ENCODE measurements at regions not wholly inside any gene's neighbourhood (a gene's known extent, or its start where the extent isn't known, plus 50 kb on each side); places are given as distances from the start of the nearest gene placed in this dataset.

GRCh38 chr12:107318806-107319532 lies 225.6 kb upstream of the CRY1 start:
- DNase-seq (ENCODE audit: extremely low read depth, low read depth, low spot score) = no peak

GRCh38 chr12:107319533-107320032 lies 226.2 kb upstream of the CRY1 start:
- no peak for DNase-seq (ENCODE audit: extremely low read depth, low read depth, low spot score)

DNA sequence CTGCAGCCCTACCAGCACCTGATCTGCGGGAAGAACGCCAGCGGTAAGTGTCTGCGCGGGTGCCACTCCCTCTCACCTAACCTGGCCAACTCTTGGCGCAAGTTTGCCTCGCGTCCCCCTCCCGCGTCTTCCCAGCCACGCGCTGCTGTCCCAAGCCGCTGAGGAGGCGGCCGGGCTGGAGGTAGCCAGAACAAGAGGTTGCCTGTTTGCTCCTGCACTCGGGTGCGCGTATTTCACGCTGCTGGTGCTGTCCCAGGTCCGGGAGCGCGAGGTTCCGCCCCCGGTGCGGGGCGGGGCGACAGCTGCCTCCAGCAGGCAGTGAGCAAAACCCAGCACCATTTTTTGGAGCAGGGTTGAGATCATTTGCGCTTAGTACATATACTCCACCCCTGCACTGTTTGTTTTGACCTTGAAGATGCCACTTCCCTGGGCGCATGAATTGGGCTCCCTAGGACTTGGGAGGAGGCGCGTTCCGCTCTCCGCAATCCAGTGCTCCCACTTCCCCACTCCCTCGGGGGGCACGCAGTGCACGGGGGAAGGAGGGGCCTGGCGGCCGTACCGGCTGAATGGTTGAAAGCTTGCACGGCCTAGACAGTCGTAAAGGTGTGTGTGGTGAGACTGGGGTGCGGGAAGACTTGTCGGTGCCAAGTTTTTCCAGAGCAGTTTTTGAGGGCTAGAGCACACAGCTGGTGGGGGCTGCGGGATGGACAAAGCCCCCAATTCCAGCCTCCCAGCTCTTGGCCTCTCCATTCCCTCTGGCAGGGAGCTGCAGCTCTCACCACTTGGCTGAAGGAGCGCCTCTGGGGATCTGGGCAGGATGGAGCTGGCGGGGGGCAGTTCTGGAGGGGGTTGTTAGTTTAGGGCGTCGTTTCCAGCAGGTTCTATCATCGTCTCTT lies 226.9 kb upstream of the CRY1 start:
- DNase-seq (ENCODE audit: extremely low read depth, low read depth, low spot score) = no peak

DNA sequence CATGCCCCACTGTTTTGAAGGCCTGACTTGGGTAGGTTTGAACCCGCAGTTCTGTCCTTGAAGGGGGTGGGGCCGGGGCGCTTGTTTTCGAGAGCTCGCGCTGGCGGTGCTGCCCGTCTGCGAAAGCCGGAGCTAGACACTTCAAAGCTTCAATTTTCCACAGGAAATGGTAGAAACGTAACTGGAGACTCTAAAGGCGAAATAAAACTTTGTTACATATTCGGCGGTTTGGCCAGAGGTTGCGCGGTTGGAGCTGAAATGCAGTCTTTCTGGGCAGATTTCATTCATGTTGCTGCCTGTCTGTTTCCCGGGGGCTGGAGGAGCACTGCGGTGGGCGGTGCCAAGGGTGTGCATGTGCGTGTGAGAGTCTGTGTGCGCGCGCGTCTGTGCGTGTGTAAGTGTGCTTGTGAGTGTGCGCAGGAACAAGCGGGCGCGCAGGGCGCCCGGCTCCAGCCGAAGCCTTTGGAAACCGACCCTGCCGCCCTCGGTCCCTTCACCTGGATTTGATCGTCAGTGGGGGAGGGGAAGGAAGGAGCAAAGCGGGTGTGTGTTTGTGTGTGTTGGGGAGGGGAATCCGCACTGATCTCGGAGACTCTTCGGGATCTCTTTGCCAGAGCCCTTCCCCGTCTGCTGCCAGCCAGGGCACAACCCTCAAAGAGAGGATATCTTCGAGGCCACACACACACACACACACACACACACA lies 227.7 kb upstream of the CRY1 start:
- no peak for DNase-seq (ENCODE audit: extremely low read depth, low read depth, low spot score)

DNA sequence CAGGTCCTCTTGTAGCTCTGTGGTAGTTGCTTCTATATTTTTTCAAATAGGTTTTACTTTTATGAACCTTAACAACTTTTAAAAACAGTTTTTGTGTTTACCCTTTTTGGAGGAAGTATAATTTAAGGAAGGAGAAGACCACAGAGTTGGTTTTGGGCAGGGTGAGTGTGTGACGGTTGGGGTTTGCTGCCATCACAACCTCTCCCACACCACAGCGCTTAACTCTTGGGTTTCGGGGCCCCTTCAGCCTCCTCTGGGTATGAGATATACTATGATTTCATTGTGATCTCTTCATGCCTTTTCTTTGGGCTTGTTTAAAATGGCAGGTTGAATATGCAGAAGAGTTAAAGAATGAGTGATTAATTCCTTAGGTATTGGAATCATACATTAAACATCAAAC lies 228.7 kb upstream of the CRY1 start:
- no peak for DNase-seq (ENCODE audit: extremely low read depth, low read depth, low spot score)

GRCh38 chr12:107325075-107325608 lies 231.8 kb upstream of the CRY1 start:
- DNase-seq (ENCODE audit: extremely low read depth, low read depth, low spot score) = no peak

- no peak for DNase-seq (ENCODE audit: extremely low read depth, low read depth, low spot score)
These were observed 232.9 kb upstream of the CRY1 start for GRCh38 chr12:107326237-107326636.

GRCh38 chr12:107327651-107328182 lies 234.4 kb upstream of the CRY1 start:
- no peak for DNase-seq (ENCODE audit: extremely low read depth, low read depth, low spot score)

DNA sequence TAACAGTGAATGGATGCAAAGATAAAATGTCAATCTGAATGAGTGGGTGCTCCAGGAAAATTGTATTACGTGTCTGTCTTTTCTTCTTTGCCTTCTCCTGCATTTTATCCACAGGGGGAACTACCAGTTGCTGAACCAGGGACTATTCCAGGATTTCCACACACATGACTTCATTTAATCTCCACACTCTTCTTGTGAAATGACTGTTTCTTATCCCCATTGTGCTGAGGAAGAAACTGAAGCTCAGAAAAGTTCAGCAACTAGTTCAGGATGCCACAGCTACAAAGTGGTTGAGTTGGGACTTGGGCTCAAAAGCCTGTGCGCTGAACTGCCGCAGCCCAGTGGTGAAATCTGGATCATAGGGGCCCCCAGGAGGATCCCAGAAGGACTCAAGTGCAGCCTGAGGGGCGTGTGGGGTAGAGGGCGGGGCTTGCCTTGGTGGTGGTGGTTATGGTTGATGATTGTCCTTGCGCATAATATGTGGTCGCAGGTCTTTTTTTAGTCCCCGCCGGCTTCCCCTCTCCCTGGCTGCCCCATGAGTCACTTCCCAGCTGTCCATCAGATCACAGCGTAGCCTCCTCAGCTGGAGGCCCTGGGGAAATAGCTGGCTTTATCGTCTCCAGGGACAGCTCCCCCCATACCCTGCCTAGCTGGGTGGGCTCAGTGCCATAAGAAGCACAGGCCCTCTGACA lies 235.2 kb upstream of the CRY1 start:
- DNase-seq (ENCODE audit: extremely low read depth, low read depth, low spot score) = no peak

DNA sequence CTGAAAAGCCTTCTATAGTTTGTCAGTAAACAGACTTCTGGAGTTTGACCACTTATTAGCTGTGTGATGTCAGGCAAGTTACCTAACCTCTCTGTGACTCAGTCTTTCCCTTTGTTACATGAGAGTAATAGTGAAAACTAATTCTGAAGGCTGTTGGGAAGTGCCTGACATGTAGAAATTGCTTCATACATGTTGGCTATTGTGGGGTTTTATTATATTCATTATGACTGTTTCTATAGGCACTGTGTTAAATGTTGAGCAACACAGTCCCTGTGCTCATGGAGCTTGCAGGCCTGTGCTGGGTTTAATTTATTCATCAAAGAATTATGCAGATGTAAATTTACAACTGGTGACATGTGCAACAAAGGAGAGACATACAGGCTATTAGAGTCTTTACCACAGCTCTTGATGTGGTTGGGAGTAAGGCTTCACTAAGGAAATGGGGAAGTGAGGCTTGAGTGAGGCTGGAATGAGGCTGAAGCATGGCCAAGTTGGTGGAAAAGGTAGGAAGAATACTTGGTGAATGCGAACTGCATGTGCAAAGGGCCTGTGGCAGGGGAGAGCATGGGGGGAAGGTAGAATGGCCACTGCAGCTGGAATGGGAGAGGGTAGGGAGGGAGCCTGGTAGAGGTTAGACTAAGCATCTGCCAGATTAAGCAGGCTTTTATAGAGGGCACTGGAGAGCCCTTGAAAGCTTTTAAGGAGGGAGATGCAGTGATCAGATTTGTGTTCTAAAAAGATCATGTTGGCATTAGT lies 236.4 kb upstream of the CRY1 start:
- DNase-seq (ENCODE audit: extremely low read depth, low read depth, low spot score) = no peak

DNA sequence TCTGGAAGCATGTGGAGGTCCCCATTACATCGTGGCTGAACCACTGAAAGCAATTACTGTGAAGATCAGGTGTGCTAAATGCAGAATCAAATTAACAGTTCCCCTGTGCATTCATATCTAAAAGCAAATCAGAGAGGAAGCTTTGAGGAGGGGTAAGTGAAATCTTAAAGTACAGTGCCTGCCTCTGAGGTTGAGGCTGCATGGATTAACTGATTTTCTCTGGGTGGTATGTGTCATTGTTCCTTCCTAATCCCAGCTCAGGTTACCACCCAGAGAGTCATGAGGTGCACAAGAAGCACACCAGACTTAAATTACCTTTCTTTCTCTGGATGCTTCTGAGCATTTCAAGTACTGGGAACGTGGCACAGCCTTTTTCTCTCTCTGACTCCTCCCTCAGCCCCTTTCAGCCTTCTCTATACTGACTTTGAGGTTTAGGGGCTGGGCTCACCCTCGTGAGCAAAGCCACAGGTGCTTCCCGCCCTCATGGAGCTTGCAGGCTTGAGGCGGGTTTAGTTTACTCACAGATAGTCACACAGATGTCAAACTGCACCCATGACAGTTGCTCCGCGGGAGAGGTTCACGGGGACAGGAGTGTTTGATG lies 237.6 kb upstream of the CRY1 start:
- DNase-seq (ENCODE audit: extremely low read depth, low read depth, low spot score) = no peak

DNA sequence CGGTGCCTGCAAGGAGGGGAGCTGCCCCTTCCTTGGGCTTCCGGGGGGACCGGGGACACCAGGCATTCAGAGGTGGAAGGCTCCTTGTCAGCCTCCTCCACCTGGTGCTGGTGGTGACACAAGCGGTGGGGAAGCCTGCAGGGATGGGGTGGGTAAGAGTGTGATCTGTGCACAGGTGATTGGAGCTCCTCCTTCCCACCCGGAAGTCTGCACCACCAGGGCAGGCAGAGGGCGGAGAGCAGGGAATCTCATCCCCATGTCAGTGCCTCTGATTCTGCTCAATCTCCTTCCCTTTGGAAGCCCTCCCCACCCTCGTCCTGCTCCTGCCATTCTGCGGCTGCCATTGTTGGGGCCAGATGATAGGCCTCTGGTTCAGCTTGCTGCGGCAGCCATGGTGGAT lies 238.1 kb upstream of the CRY1 start:
- no peak for DNase-seq (ENCODE audit: extremely low read depth, low read depth, low spot score)

DNA sequence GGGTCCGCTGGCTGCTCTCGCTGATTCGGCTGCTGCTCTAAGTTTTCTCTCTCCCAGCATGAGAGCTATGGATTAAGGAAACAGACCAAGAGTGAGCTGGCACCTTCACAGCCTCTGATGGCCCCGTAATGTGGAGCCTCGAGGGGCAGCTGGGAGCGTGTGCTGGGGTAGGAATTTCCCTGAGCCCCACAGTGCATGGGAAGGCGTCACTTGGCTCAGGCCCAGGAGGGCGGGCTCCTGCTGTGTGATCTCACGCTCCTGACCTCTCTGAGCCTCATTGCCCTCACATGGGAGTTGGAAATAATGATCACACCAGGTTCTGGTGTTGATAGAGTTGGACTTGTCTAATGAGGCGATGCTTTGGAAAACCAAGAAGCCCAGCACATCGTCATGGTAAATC lies 238.6 kb upstream of the CRY1 start:
- no peak for DNase-seq (ENCODE audit: extremely low read depth, low read depth, low spot score)

DNA sequence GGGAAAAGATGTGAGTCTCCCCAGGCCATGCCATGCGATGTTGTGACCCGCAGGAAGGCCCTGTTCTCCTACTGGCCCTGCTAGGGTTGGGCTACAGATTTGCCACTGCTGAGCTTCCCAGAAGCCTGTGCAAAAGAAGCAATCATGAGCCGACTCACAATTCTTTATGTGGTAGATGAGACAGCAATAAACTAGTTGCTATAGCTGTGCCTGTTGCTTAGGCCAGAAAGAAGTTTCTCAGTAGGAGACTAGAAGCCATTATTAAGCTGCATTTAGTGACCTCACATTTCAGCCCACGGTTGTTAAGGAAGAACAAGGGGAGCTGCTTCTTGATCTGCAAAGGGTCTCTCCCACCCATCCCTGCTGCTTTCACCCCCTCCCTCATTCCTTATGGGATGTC lies 239.4 kb upstream of the CRY1 start:
- DNase-seq (ENCODE audit: extremely low read depth, low read depth, low spot score) = no peak

DNA sequence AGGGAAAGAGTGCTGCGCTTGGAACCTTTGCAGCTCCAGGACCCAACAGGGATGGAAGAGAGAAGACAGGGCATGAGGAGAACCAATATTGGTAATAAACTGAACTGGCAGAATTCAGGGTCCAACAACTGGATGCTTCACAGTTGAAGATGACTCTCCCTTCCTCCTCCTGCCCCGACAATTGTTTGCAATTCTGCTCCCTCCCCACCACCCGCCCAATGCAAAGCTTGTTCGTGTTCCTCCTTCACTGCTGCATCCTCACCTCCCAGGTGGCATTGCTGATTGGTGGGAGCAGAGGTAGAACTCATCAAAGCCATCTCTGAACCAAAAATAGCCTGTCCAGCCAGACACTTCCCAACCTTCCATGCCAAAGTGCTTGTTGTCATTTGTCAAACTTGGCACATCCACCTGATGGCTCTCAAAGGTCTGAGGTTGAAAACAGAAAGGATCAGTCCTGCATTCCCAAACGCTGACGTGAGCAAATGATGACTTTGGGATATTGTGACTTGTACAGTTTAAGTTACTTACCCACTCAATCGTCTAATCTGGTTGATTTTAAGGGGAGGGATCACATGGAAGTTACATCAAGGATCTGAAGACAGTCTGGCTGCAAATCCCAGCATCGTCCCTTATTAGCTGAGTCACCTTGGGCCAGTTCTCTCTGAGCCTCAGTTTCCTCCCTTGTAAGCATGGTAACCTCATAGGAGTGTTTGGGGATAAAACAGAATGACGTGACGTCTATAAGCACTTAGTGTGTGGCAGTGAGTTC lies 242.6 kb upstream of the CRY1 start:
- no peak for DNase-seq (ENCODE audit: extremely low read depth, low read depth, low spot score)

GRCh38 chr12:107336695-107337094 lies 243.3 kb upstream of the CRY1 start:
- no peak for DNase-seq (ENCODE audit: extremely low read depth, low read depth, low spot score)

DNA sequence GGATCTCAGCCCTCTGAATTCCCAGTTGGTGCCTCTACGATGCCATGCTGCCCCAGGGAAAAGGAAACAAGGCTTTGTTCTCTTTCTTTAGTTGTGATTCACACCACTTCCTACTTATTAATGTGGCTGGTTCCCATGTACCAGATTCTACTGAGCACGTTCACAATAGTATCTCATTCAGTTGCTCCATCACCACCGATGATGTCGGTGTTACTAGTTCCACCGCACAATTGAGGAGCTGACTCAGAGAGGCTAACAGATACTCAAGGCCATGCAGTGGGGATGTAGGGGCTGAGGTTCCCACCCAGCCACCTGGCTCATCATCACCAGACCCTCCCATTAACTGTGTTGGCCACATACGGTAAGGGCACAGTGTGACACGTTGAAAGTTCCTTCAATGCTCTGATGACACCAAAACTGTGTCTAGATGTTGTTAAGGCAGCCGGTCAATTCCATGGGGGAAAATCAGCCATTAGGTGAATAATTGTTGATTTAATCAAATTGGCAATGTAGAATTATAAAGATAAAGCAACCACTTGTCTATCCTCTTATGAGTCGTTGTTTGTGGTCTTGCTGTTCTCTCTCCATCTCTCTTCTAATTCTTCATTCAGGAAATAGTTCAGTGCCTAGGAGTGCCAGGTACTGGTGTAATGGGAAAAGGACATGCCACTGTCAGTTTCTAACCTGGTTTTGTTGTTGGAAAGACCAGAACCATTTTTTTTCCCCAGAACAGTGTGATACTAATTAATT lies 244.2 kb upstream of the CRY1 start:
- no peak for DNase-seq (ENCODE audit: extremely low read depth, low read depth, low spot score)

- no peak for DNase-seq (ENCODE audit: extremely low read depth, low read depth, low spot score)
These were observed 246.1 kb upstream of the CRY1 start for GRCh38 chr12:107339487-107339886.
